Thoracic aorta (tissue), 2 donors: ENCODE measurements at regions not wholly inside any gene's neighbourhood (a gene's known extent, or its start where the extent isn't known, plus 50 kb on each side); places are given as distances from the start of the nearest gene placed in this dataset.

Source experiments
- ATAC-seq: fragments of 150-250 bp; one replicate; pipeline ENCODE4 v1.8.0; 2017; ENCODE audit warnings: low read depth; ENCODE audit not compliant: insufficient number of reproducible peaks, low FRiP score
- DNase-seq: peaks from one replicate; pipeline ENCODE4 v3.0.0-alpha.2; 2020; ENCODE audit warnings: low spot score
- H3K27ac ChIP-seq, 2 donors: fragments of 200-600 bp; sonication (generic); 1 replicate in 1 of 2; 2 replicates in 1 of 2; pipeline ENCODE4 v1.5.1; 2016; ENCODE audit warnings: mild to moderate bottlenecking in 2 of 2, moderate library complexity in 2 of 2
- H3K27me3 ChIP-seq: fragments of 200-600 bp; sonication (generic); replicated peaks from 2 replicates; pipeline ENCODE4 v1.6.0; 2016; ENCODE audit warnings: mild to moderate bottlenecking; ENCODE audit not compliant: insufficient read depth
- H3K36me3 ChIP-seq: fragments of 200-600 bp; sonication (generic); one replicate; pipeline ENCODE4 v1.5.1; 2016
- H3K4me1 ChIP-seq, 2 donors: fragments of 200-600 bp; sonication (generic); 1 replicate in 1 of 2; 2 replicates in 1 of 2; pipeline versions ENCODE4 v1.5.1 to v1.6.0; 2016; ENCODE audit warnings: low read depth in 2 of 2, mild to moderate bottlenecking in 1 of 2; ENCODE audit not compliant: control insufficient read depth in 1 of 2
- H3K4me3 ChIP-seq: fragments of 200-600 bp; sonication (generic); 2 replicates; pipeline ENCODE4 v1.5.1; 2016; ENCODE audit warnings: mild to moderate bottlenecking
- H3K9me3 ChIP-seq: fragments of 200-600 bp; sonication (generic); 2 replicates; pipeline ENCODE4 v1.5.1; 2016
- CTCF ChIP-seq: fragments of 200-600 bp; sonication (generic); IDR thresholded peaks from one replicate; pipeline ENCODE4 v1.5.1; 2019; ENCODE audit warnings: antibody characterized with exemption

DNA sequence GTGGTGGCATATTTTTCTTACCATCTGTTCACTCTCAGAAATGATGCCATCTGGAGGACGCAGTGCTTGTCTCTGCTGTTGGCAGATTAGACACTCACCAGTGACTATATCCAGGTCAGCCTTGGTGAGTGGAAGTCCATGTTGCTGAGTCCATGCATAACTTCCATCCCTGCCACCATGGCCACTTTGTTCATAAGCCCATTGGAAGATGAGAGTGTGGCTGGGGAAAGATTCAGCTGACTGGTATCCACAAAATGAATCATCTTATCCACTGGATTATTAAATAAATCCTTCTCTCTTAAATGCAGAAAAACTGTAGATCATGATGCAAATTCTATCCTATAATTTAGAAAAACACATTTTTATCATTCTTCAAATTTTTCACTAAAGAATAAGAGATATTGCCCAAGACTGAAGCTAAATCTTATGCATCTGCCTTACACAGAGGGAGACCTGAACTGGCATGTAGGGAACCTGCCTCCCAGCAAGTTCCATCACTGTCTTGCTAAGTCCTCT, 726.9 kb downstream of the TNS3 start:
- H3K9me3 ChIP-seq = no peaks in the 10 kb centered on the region
- H3K4me3 ChIP-seq = no peak overlapping the region
- no peaks in the 10 kb centered on the region for H3K36me3 ChIP-seq
- H3K4me1 ChIP-seq = peaks cover 10 to 36% of the 10 kb centered on the region in 2 donors
- TF ChIP-seq CTCF = no peak
- ATAC-seq = no peak
- no peaks in the 10 kb centered on the region for H3K27me3 ChIP-seq
- DNase-seq = no peak
- no peak overlapping the region for H3K27ac ChIP-seq

DNA sequence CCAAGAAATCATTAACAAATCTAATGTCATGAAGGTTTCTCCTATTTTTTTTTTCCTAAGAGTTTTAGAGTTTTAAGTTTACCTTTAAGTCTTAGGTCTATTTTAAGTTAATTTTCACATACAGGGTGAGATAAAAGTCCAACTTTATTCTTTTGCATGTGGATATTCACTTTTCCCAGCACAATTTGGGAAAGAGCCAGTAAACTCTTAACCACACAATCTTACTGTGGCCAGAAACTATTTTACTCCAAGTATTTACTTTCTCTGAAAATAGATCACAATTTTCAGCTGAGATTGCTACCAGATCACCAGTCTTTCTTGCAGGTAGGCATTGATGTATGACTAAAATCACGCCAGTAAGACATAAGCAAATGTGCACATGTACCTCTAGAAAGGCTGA, 728.5 kb downstream of the TNS3 start:
- Histone ChIP-seq H3K9me3 (no peaks in the 10 kb centered on the region), H3K36me3 (no peaks in the 10 kb centered on the region), H3K27me3 (no peaks in the 10 kb centered on the region), H3K4me3 (no peak overlapping the region), H3K4me1 (peaks cover 10 to 36% of the 10 kb centered on the region in 2 donors), H3K27ac (no peak overlapping the region)
- TF ChIP-seq CTCF = no peak
- DNase-seq (no peak), ATAC-seq (no peak)

GRCh38 chr7:46852795-46853194, 729.1 kb downstream of the TNS3 start:
- Histone ChIP-seq H3K4me3 (no peak overlapping the region), H3K36me3 (no peaks in the 10 kb centered on the region), H3K9me3 (no peaks in the 10 kb centered on the region), H3K27ac (no peak overlapping the region), H3K4me1 (peaks cover 10 to 36% of the 10 kb centered on the region in 2 donors), H3K27me3 (no peaks in the 10 kb centered on the region)
- DNase-seq = no peak
- no peak for ATAC-seq
- TF ChIP-seq CTCF = no peak

GRCh38 chr7:46850563-46851330, 731.2 kb downstream of the TNS3 start:
- no peak for ATAC-seq
- peaks cover 7 to 26% of the 10 kb centered on the region in 2 donors for H3K4me1 ChIP-seq
- DNase-seq = no peak

GRCh38 chr7:46848944-46849343, 733.0 kb downstream of the TNS3 start:
- no peak for ATAC-seq
- H3K27me3 ChIP-seq = no peaks in the 10 kb centered on the region
- H3K4me3 ChIP-seq = no peak overlapping the region
- no peak for DNase-seq
- no peak overlapping the region for H3K27ac ChIP-seq
- no peak for TF ChIP-seq CTCF
- H3K36me3 ChIP-seq = no peaks in the 10 kb centered on the region
- no peaks in the 10 kb centered on the region for H3K9me3 ChIP-seq
- H3K4me1 ChIP-seq = peaks cover 0 to 11% of the 10 kb centered on the region in 2 donors

More at GRCh38 chr7:46850563-46851330, 731.2 kb downstream of the TNS3 start:
- TF ChIP-seq CTCF = no peak
- Histone ChIP-seq H3K9me3 (no peaks in the 10 kb centered on the region), H3K36me3 (no peaks in the 10 kb centered on the region), H3K27ac (no peak overlapping the region), H3K27me3 (no peaks in the 10 kb centered on the region), H3K4me3 (no peak overlapping the region)
